NCI-H526 (cell line): ENCODE measurements at regions not wholly inside any gene's neighbourhood (a gene's known extent, or its start where the extent isn't known, plus 50 kb on each side); places are given as distances from the start of the nearest gene placed in this dataset.
A peak's percentile ranks its signal among the peaks of the same experiment; 100 is the strongest.
"Not testable (repeated sequence)": the region's sequence is repeated elsewhere in the genome, so short reads cannot be mapped to it uniquely, and the experiment has no call there.

Experiments
- DNase-seq, 2 experiments: peaks; one replicate each; lab custom pipeline; 2025; lab: John Stamatoyannopoulos, UW

GRCh38 chr2:207363761-207364290, 165.9 kb upstream of the CREB1 start:
- no peak for DNase-seq

DNA sequence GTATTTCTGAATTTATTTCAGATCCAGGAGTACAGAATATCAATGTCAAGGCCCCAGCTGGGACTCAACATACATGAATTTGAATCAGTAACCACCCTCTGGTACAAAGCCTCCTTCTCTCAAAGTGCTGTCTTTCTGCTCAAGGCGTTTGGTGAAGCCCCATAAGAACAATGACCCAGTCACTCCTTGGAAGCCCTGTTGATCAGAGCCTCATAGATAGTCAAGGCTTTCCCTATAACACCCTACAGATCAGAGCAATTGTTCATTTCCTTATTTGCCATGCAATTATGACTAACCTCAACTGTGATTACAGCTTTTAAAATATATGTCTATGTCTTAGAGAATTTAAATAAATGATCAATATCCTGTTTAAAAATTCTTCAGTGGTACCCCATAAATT, 159.1 kb upstream of the CREB1 start:
- DNase-seq: no peak

- no peak for DNase-seq
Observed at GRCh38 chr2:207371877-207372276, 157.9 kb upstream of the CREB1 start.

DNA sequence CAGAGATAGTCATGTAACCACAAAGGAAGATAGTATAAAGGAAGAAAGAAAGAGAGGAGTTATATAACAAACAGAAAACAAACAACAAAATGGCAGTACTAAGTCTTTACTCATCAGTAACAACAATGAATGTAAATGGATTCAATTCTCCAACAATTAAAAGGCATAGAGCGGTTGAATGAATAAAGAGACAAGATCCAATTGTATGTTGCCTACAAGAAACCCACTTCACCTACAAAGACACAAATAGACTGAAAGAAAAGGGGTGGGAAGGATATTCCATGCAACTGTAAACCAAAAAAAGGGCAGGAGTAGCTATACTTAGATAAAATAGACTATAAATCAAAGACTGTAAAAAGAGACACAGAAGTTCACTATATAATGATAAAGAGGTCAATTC, 157.3 kb upstream of the CREB1 start:
- no peak for DNase-seq

GRCh38 chr2:207375207-207375875, 154.4 kb upstream of the CREB1 start:
- no peak for DNase-seq

DNA sequence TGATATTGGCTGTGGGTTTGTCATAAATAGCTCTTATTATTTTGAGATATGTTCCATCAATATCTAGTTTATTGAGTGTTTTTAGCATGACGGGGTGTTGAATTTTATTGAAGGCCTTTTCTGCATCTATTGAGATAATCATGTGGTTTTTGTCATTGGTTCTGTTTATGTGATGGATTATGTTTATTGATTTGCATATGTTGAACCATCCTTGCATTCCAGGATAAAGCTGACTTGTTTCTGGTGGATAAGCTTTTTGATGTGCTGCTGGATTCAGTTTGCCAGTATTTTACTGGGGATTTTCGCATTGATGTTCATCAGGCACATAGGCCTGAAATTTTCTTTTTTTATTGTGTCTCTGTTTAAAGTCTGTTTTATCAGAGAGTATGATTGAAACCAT, 151.1 kb upstream of the CREB1 start:
- DNase-seq: not testable (repeated sequence)

DNA sequence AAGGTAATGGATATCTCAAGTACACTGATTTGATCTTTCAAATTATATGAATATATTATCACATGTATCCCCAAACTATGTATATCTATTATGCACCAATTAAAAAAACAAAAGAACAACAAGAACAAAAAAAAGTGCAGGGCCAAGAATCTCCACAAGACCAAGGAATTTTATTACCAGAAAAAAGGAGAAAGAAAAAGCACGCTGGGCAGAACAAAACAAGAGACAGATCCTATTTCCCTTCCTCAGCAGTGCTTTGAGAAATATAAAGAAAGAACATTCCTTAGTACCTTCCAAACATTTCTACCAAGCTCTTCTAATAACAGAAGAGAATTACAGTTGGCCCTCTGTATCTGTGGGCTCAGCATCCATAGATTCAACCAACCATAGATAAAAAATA, 144.7 kb upstream of the CREB1 start:
- DNase-seq: no peak

DNA sequence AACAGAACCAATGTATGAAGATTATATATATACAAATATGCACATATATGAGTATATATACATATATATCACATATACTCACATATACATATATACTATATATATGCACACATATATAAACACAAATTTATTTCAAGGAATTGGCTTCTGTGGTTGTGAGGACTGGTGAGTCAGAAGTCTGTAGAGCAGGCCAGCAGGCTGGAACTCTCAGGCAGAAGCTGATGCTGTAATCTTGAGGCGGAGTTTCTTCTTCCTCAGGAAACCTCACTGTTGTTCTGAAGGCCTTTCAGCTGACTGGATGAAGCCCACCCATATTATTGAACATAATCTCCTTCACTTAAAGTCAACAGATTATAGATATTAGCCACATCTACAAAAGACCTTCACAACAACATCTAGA, 143.9 kb upstream of the CREB1 start:
- no peak for DNase-seq

GRCh38 chr2:207387001-207387571, 142.7 kb upstream of the CREB1 start:
- DNase-seq: no peak

- DNase-seq: no peak
Observed at GRCh38 chr2:207390302-207391095, 139.3 kb upstream of the CREB1 start.

DNA sequence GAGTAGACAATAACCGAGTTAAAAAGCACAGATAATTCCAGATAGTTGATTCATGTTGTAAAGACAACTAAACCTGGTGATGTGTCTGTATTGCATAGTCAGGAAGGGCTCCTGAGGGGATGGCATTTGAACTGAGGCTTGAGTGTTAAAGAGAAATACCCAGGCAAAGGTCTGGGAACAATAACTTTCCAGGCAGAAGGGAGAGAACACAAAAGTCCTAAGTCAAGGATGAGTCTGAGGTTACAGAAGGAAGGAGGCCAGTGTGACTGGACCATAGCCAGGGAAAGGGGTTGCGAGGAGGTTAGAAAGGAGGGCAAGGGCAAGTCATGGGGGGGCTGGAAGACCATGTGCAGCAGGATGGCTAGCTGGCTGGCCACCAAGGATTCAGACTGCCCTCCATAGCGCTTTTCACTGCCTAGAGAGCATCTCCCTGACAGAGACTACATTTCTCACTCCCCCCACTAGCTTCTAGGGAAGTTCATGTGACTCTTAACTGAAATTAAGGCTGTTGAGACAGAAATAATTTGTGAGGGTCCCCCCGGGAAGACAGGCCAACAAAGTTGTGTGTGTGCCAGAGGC, 135.5 kb upstream of the CREB1 start:
- no peak for DNase-seq

DNA sequence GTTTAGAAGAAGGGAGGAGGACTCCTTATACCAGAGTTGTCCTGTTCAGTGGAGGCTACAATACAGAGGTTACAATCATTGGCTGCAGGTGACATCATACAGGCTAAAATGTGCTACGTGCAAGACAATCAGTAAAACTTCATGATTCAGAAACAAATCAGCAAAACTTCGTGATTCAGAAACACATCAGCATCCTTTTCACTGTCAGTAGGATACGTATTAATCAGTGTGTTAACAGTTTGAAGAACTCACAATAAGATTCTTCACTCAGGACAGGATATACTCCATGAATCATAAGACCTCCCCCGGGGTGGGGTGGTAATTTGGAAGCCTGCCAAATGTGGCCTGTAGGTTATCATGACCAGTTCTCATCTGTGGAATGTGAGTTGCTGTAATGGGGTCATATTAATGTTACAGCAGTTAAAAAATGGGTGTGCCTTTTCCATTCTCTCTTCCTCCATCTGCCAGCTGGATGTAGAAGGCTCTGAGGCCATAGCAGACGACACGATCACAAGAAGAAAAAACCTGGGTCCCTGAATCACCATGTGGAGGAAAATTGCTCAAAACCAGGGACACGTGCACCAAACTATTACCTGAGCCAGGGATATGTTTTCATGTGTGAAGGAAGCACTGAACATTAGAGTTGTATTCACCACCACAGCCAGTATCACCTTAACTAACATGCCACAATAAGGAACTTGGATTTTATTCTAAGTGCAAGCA, 134.8 kb upstream of the CREB1 start:
- DNase-seq: no peak

GRCh38 chr2:207395535-207396251, 134.1 kb upstream of the CREB1 start:
- DNase-seq: no peak

DNA sequence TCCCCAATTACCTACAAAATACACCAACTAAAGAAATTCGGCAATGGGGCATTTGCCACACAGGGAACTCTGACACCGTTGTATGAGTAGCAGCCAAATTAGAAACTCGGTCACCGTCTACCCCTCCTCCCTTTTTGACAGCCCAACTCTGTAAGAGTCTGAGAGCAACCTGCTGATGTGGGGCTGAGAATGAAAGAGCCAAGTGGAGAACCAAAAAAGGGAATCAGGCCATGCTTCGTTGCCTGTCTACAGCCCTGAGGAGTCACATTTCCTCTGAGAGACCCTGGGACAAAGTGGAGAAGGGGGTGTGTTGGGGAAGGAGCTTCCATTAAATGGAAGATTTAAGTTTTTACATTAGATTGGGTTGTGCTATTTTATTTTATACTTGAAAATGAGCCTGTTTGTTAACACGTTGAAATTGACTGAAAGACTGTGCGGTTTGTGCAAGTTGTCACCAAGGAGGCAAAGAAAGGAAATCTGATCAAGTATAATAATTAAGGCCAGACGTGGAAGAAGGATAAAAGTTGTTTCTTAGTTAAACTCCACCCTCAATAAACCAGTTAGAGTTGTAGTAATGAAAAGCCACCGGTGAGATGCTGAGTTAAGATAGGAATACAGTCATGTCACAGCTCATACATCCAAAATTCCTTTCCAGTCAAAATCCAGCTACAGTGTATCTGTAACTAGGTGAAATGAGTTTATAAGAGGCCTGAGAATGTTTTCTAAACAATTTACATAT, 131.7 kb upstream of the CREB1 start:
- DNase-seq: no peak

DNA sequence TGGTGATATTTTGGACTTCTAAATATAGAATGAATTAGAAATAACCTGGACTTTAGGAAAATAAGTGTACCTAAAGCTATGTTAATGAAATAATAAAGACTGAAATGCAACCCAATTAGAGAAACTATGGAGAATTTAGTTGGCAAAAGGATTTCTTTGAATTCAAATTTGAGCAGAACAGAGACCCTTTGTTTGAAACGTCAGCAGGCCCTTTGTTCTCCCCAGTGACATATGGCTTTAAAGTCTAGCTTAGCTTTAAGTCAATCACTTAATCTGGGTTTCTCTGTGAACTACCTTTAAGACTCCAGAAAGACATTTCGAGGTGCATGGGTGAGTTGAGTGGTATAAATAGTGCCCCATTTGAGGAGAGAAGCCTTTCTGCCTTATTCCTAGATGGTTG, 130.5 kb upstream of the CREB1 start:
- DNase-seq: no peak

GRCh38 chr2:207401338-207401737, 128.4 kb upstream of the CREB1 start:
- no peak for DNase-seq

DNA sequence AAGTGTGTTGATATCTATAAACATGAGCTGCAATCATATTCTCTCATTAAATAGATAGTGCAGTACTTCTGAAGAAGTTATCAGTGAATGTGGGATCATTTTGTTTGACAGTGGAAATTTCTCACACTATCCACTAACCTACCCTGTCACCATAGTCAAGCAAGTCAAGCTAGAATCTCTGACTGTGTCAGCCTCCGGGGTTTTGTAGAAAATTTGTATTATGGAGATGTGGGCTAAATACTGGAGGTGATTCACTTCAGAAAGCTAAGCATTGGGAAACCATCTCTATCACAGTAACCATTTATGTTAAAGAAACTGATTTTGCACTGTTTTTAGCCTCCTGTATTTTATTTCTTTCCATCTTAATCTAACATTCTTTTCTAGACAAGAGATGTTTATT, 126.6 kb upstream of the CREB1 start:
- no peak for DNase-seq

DNA sequence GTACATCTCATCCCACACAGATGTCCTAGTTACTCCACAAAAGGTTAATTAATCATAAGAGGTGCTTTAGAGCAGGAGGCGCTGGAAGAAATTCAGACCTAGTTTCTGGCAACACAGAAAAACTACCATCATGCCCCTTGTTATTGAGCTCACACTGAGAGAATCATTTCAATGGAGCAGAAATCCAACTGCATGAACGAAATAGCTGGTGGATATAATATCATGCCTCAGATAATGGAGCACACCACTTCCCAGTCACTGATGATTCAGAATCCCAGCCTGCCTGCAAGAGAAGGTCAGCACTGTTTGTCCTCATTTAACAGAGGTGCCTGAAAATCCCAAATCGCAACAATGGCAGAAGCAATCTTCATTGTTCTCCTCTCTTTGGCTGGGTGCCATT, 125.8 kb upstream of the CREB1 start:
- DNase-seq: no peak

GRCh38 chr2:207405150-207405549, 124.6 kb upstream of the CREB1 start:
- DNase-seq: no peak

- DNase-seq: peak; percentile 81 to 82
Observed at GRCh38 chr2:207408086-207408794, 121.5 kb upstream of the CREB1 start.
